WTC11 (cell line): ENCODE measurements at regions not wholly inside any gene's neighbourhood (a gene's known extent, or its start where the extent isn't known, plus 50 kb on each side); places are given as distances from the start of the nearest gene placed in this dataset.

ENCODE experiments used
- CREB1 ChIP-seq: sonication (generic); formaldehyde crosslinking; IDR thresholded peaks from 2 replicates; pipeline ENCODE4 v1.8.0; 2023; ENCODE audit warnings: mild to moderate bottlenecking, missing genetic modification reagents
- CTCF ChIP-seq: fragments of 200-600 bp; IDR thresholded peaks from 2 replicates; pipeline ENCODE4 v1.8.0; 2022; ENCODE audit warnings: antibody characterized with exemption
- FOXP4 ChIP-seq: sonication (generic); formaldehyde crosslinking; IDR thresholded peaks from 2 replicates; pipeline ENCODE4 v1.8.0; 2022; ENCODE audit warnings: mild to moderate bottlenecking, missing genetic modification reagents
- IRF2 ChIP-seq: sonication (generic); formaldehyde crosslinking; IDR thresholded peaks from 2 replicates; pipeline ENCODE4 v1.8.0; 2022; ENCODE audit warnings: low read depth, missing genetic modification reagents, borderline replicate concordance
- MLX ChIP-seq: sonication (generic); formaldehyde crosslinking; IDR thresholded peaks from 2 replicates; pipeline ENCODE4 v1.8.1; 2023; ENCODE audit warnings: mild to moderate bottlenecking, missing genetic modification reagents, moderate library complexity
- MXD4 ChIP-seq: fragments of 250-450 bp; sonication (Bioruptor Pico); IDR thresholded peaks from 2 replicates; pipeline ENCODE4 v1.8.0; 2021; ENCODE audit warnings: mild to moderate bottlenecking, moderate library complexity, borderline replicate concordance
- PREB ChIP-seq: sonication (generic); formaldehyde crosslinking; IDR thresholded peaks from 2 replicates; pipeline ENCODE4 v1.8.1; 2022; ENCODE audit warnings: mild to moderate bottlenecking, missing genetic modification reagents, moderate library complexity, borderline replicate concordance
- SP1 ChIP-seq: sonication (generic); formaldehyde crosslinking; conservative IDR thresholded peaks from 2 replicates; pipeline ENCODE4 v1.8.1; 2022; ENCODE audit warnings: missing genetic modification reagents
- ZNF121 ChIP-seq: sonication (generic); formaldehyde crosslinking; IDR thresholded peaks from 2 replicates; pipeline ENCODE4 v1.8.0; 2023; ENCODE audit warnings: missing genetic modification reagents

- TF ChIP-seq CTCF, result no peak
- TF ChIP-seq IRF2 (CRISPR knock-in tag), result no peak
- no peak for TF ChIP-seq SP1 (CRISPR knock-in tag)
- no peak for TF ChIP-seq CREB1 (CRISPR knock-in tag)
- TF ChIP-seq PREB (CRISPR knock-in tag), result no peak
- TF ChIP-seq FOXP4 (CRISPR knock-in tag), result no peak
- TF ChIP-seq MXD4 (CRISPR knock-in tag), result no peak
- no peak for TF ChIP-seq ZNF121 (CRISPR knock-in tag)
- TF ChIP-seq MLX (CRISPR knock-in tag), result no peak
Observed at GRCh38 chr17:69884846-69885245, 190.2 kb upstream of the KCNJ16 start.
